ENCODE measurements at regions not wholly inside any gene's neighbourhood (a gene's known extent, or its start where the extent isn't known, plus 50 kb on each side); places are given as distances from the start of the nearest gene placed in this dataset.

- no peaks in the 10 kb centered on the region for H3K79me2 ChIP-seq (ENCODE audit: insufficient read depth, low read length)
- H3K27me3 ChIP-seq (ENCODE audit: insufficient read depth, low read length, poor library complexity): no peaks in the 10 kb centered on the region
- TF ChIP-seq EZH2 (IDR thresholded peaks at IDR 0.05; ENCODE audit: borderline replicate concordance, low read depth, low read length, severe bottlenecking): no peak
- no peak overlapping the region for H3K4me3 ChIP-seq (ENCODE audit: low read depth in 1 of 2, low read length in 2 of 2)
- ATAC-seq (ENCODE audit: insufficient read depth, low read depth) (no peak), DNase-seq (no peak)
- no peak overlapping the region for H3K9ac ChIP-seq (ENCODE audit: low read depth, low read length)
- no peak overlapping the region for H3K4me2 ChIP-seq (ENCODE audit: insufficient read depth, low read length)
- no peaks in the 10 kb centered on the region for H4K20me1 ChIP-seq (ENCODE audit: insufficient read depth, low read length)
- H2AFZ ChIP-seq (ENCODE audit: low read depth, low read length): no peak overlapping the region
- H3K27ac ChIP-seq (ENCODE audit: low read length): no peak overlapping the region
- H3K4me1 ChIP-seq (ENCODE audit: insufficient read depth, low read length): no peaks in the 10 kb centered on the region
- no peaks in the 10 kb centered on the region for H3K9me3 ChIP-seq (ENCODE audit: insufficient read depth, low read length, severe bottlenecking)
- no peaks in the 10 kb centered on the region for H3K36me3 ChIP-seq (ENCODE audit: insufficient read depth, low read length)
Measured at GRCh38 chr14:104472536-104473243, 106.9 kb upstream of the C14orf180 start.

GRCh38 chr14:104473244-104473565 lies 106.4 kb upstream of the C14orf180 start:
- ATAC-seq (ENCODE audit: insufficient read depth, low read depth) (no peak), DNase-seq (no peak)
- Histone ChIP-seq H4K20me1 (ENCODE audit: insufficient read depth, low read length) (no peaks in the 10 kb centered on the region), H3K27me3 (ENCODE audit: insufficient read depth, low read length, poor library complexity) (no peaks in the 10 kb centered on the region), H3K79me2 (ENCODE audit: insufficient read depth, low read length) (no peaks in the 10 kb centered on the region), H3K27ac (ENCODE audit: low read length) (no peak overlapping the region), H3K4me3 (ENCODE audit: low read depth in 1 of 2, low read length in 2 of 2) (no peak overlapping the region), H3K36me3 (ENCODE audit: insufficient read depth, low read length) (no peaks in the 10 kb centered on the region), H3K4me2 (ENCODE audit: insufficient read depth, low read length) (no peak overlapping the region), H2AFZ (ENCODE audit: low read depth, low read length) (no peak overlapping the region), H3K4me1 (ENCODE audit: insufficient read depth, low read length) (no peaks in the 10 kb centered on the region), H3K9me3 (ENCODE audit: insufficient read depth, low read length, severe bottlenecking) (no peaks in the 10 kb centered on the region), H3K9ac (ENCODE audit: low read depth, low read length) (no peak overlapping the region)
- no peak for TF ChIP-seq EZH2 (IDR thresholded peaks at IDR 0.05; ENCODE audit: borderline replicate concordance, low read depth, low read length, severe bottlenecking)
- TF ChIP-seq CTCF (IDR thresholded peaks at IDR 0.05; ENCODE audit: borderline replicate concordance, extremely low read depth, low read length, poor library complexity, severe bottlenecking): no peak

- no peaks in the 10 kb centered on the region for H3K79me2 ChIP-seq (ENCODE audit: insufficient read depth, low read length)
- H3K4me3 ChIP-seq (ENCODE audit: low read depth in 1 of 2, low read length in 2 of 2): no peak overlapping the region
- TF ChIP-seq CTCF (IDR thresholded peaks at IDR 0.05; ENCODE audit: borderline replicate concordance, extremely low read depth, low read length, poor library complexity, severe bottlenecking) (no peak), EZH2 (IDR thresholded peaks at IDR 0.05; ENCODE audit: borderline replicate concordance, low read depth, low read length, severe bottlenecking) (no peak)
- H3K36me3 ChIP-seq (ENCODE audit: insufficient read depth, low read length): no peaks in the 10 kb centered on the region
- H3K4me1 ChIP-seq (ENCODE audit: insufficient read depth, low read length): no peaks in the 10 kb centered on the region
- H3K27ac ChIP-seq (ENCODE audit: low read length): no peak overlapping the region
- no peak overlapping the region for H2AFZ ChIP-seq (ENCODE audit: low read depth, low read length)
- no peaks in the 10 kb centered on the region for H3K27me3 ChIP-seq (ENCODE audit: insufficient read depth, low read length, poor library complexity)
- no peak for ATAC-seq (ENCODE audit: insufficient read depth, low read depth)
- H3K4me2 ChIP-seq (ENCODE audit: insufficient read depth, low read length): no peak overlapping the region
- no peak overlapping the region for H3K9ac ChIP-seq (ENCODE audit: low read depth, low read length)
- H3K9me3 ChIP-seq (ENCODE audit: insufficient read depth, low read length, severe bottlenecking): no peaks in the 10 kb centered on the region
- no peak for DNase-seq
- H4K20me1 ChIP-seq (ENCODE audit: insufficient read depth, low read length): no peaks in the 10 kb centered on the region
Measured at GRCh38 chr14:104473649-104474494, 105.7 kb upstream of the C14orf180 start.

- H3K79me2 ChIP-seq (ENCODE audit: insufficient read depth, low read length): no peaks in the 10 kb centered on the region
- no peaks in the 10 kb centered on the region for H3K4me1 ChIP-seq (ENCODE audit: insufficient read depth, low read length)
- H3K27ac ChIP-seq (ENCODE audit: low read length): no peak overlapping the region
- no peak for TF ChIP-seq CTCF (IDR thresholded peaks at IDR 0.05; ENCODE audit: borderline replicate concordance, extremely low read depth, low read length, poor library complexity, severe bottlenecking)
- TF ChIP-seq EZH2 (IDR thresholded peaks at IDR 0.05; ENCODE audit: borderline replicate concordance, low read depth, low read length, severe bottlenecking): no peak
- H4K20me1 ChIP-seq (ENCODE audit: insufficient read depth, low read length): no peaks in the 10 kb centered on the region
- no peak for ATAC-seq (ENCODE audit: insufficient read depth, low read depth)
- no peak overlapping the region for H3K4me3 ChIP-seq (ENCODE audit: low read depth in 1 of 2, low read length in 2 of 2)
- DNase-seq: no peak
- no peaks in the 10 kb centered on the region for H3K9me3 ChIP-seq (ENCODE audit: insufficient read depth, low read length, severe bottlenecking)
- no peak overlapping the region for H3K9ac ChIP-seq (ENCODE audit: low read depth, low read length)
- H3K36me3 ChIP-seq (ENCODE audit: insufficient read depth, low read length): no peaks in the 10 kb centered on the region
- H3K4me2 ChIP-seq (ENCODE audit: insufficient read depth, low read length): no peak overlapping the region
- H3K27me3 ChIP-seq (ENCODE audit: insufficient read depth, low read length, poor library complexity): no peaks in the 10 kb centered on the region
- no peak overlapping the region for H2AFZ ChIP-seq (ENCODE audit: low read depth, low read length)
Measured at GRCh38 chr14:104474495-104475213, 104.9 kb upstream of the C14orf180 start.
